GM12864 (cell line): ENCODE measurements at regions not wholly inside any gene's neighbourhood (a gene's known extent, or its start where the extent isn't known, plus 50 kb on each side); places are given as distances from the start of the nearest gene placed in this dataset.

Experiments used
- DNase-seq: peaks from one replicate; pipeline ENCODE4 v3.0.0-alpha.2; 2011; ENCODE audit warnings: low read depth
- H3K4me3 ChIP-seq: 2 replicates; pipeline ENCODE4 v1.5.1; 2011; ENCODE audit warnings: mild to moderate bottlenecking, low read depth, low read length, control low read depth
- CTCF ChIP-seq: IDR thresholded peaks from 2 replicates; pipeline ENCODE4 v1.5.1; 2011; ENCODE audit warnings: low read depth, mild to moderate bottlenecking, moderate library complexity, low read length, control low read depth, inconsistent platforms; ENCODE audit errors: missing control alignments

GRCh38 chr7:17178545-17178944 is 119.9 kb upstream of the AHR start:
- no peak for TF ChIP-seq CTCF
- no peak for DNase-seq

GRCh38 chr7:17181482-17181881 is 117.0 kb upstream of the AHR start:
- H3K4me3 ChIP-seq = no peak overlapping the region
- no peak for DNase-seq
- no peak for TF ChIP-seq CTCF

More at GRCh38 chr7:17178545-17178944, 119.9 kb upstream of the AHR start:
- H3K4me3 ChIP-seq = no peak overlapping the region

GRCh38 chr7:17183630-17184328 is 114.7 kb upstream of the AHR start:
- DNase-seq = no peak
- TF ChIP-seq CTCF = no peak
- no peak overlapping the region for H3K4me3 ChIP-seq

GRCh38 chr7:17184805-17185689 is 113.4 kb upstream of the AHR start:
- DNase-seq = no peak
- no peak for TF ChIP-seq CTCF
- H3K4me3 ChIP-seq = no peak overlapping the region

- no peak overlapping the region for H3K4me3 ChIP-seq
- no peak for TF ChIP-seq CTCF
- DNase-seq = peak; percentile 40
These were observed 112.8 kb upstream of the AHR start for GRCh38 chr7:17185690-17186070.

- no peak for DNase-seq
- no peak for TF ChIP-seq CTCF
- no peak overlapping the region for H3K4me3 ChIP-seq
These were observed 111.5 kb upstream of the AHR start for GRCh38 chr7:17186745-17187530.
